ENCODE measurements at regions not wholly inside any gene's neighbourhood (a gene's known extent, or its start where the extent isn't known, plus 50 kb on each side); places are given as distances from the start of the nearest gene placed in this dataset.

DNA sequence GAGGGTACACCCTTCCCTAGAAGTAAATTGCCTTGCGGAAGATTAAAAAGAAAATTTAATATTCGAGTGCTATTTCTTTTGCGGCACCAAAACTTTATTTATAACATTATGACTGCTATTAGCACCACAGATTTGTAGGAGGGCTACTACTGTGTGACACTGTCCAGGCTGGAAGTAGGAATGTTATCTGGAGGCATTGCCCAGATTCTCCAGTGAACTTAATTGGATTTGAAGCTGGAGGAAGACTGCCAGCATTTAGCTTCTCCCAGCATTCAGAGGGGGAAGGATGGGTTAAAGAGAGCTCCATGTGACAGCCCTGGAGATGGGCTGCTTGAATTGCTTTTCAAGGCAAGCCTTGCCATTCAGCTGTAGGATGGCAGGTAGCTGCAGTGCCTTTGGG lies 107.0 kb upstream of the RBM19 start:
- no peak for TF ChIP-seq POLR2A (IDR thresholded peaks at IDR 0.05)
- no peak for TF ChIP-seq CTCF (IDR thresholded peaks at IDR 0.05)

All from heart left ventricle (tissue), 13 donors.